Fibroblast of pulmonary artery (primary cell): ENCODE measurements at regions not wholly inside any gene's neighbourhood (a gene's known extent, or its start where the extent isn't known, plus 50 kb on each side); places are given as distances from the start of the nearest gene placed in this dataset.

ENCODE experiments used
- DNase-seq: peaks from one replicate; pipeline ENCODE4 v3.0.0-alpha.2; 2010; ENCODE audit warnings: low read depth
- H3K4me3 ChIP-seq: replicated peaks from 2 replicates; pipeline ENCODE4 v1.5.1; 2011; ENCODE audit warnings: low read depth, mild to moderate bottlenecking, control low read depth, low read length, moderate library complexity
- CTCF ChIP-seq: IDR thresholded peaks from 2 replicates; pipeline ENCODE4 v1.5.1; 2011; ENCODE audit warnings: mild to moderate bottlenecking, control low read depth, low read length, inconsistent platforms; ENCODE audit errors: missing control alignments

GRCh38 chr20:39600871-39601270, 638.7 kb downstream of the DHX35 start:
- H3K4me3 ChIP-seq = no peak overlapping the region
- DNase-seq = no peak
- no peak for TF ChIP-seq CTCF

- H3K4me3 ChIP-seq = no peak overlapping the region
- no peak for TF ChIP-seq CTCF
- DNase-seq = no peak
Observed at GRCh38 chr20:39600156-39600555, 638.0 kb downstream of the DHX35 start.

DNA sequence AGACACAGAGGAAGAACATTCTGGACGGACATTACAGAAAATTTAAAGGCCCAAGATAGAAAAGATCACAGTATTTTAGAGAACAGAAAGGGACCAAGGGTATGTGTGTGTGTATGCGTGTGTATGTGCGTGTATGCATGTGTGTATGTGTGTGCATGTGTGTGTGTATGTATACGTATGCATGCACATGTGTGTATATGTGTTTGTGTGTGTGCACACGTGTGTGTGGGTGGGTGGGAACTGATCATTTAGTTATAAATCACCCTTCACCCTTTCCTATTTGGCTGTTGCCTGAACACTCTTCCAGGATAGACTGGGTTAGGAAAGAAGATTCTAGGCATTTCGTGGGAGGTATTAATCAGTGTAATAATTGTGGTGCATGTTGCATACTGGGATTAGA, 634.4 kb downstream of the DHX35 start:
- TF ChIP-seq CTCF = no peak
- no peak overlapping the region for H3K4me3 ChIP-seq

GRCh38 chr20:39592371-39592770, 630.2 kb downstream of the DHX35 start:
- no peak for DNase-seq
- TF ChIP-seq CTCF = no peak
- no peak overlapping the region for H3K4me3 ChIP-seq

More for the DNA sequence above, 634.4 kb downstream of the DHX35 start:
- DNase-seq = no peak

DNA sequence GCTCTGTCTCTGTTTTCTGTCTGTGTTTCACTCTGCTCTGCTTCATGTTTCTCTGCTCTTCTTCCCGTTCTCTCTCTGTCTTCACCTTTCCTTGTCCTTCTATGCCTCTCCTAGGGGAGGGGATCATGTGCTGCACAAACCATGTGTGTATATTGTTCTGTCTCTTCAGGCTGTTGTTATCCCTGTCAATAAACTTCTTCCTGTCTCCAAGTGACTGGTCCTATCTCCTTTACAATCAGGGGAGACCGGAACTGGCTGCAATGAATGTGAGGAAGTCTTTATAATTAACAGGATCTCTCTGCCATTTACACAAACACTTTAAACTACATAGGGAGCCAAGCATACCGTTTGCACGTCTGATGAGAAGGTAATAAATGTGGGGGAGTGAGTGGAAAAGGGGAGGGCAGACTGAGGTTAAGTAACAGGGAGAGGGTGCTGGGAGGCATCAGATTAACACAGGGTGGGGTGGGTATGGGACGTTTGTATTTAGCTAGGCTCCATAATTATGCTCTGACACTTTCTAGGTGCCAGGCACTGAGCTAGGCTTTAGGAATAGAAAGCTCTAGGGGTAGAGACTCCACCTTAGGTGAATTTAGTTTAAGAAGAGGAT, 626.1 kb downstream of the DHX35 start:
- no peak for TF ChIP-seq CTCF
- DNase-seq = no peak
- no peak overlapping the region for H3K4me3 ChIP-seq

GRCh38 chr20:39581034-39581433, 618.9 kb downstream of the DHX35 start:
- no peak for TF ChIP-seq CTCF
- DNase-seq = no peak

GRCh38 chr20:39576771-39577170, 614.6 kb downstream of the DHX35 start:
- no peak for DNase-seq
- H3K4me3 ChIP-seq = no peak overlapping the region
- no peak for TF ChIP-seq CTCF

More at GRCh38 chr20:39581034-39581433, 618.9 kb downstream of the DHX35 start:
- no peak overlapping the region for H3K4me3 ChIP-seq
